ENCODE measurements at regions not wholly inside any gene's neighbourhood (a gene's known extent, or its start where the extent isn't known, plus 50 kb on each side); places are given as distances from the start of the nearest gene placed in this dataset.

- ChIA-PET POLR2A (no interaction called here), CTCF (interaction anchor here (2.1 kb wide), 1 partner anchor 16 kb away, joined by 8 read pairs; no protein-coding TSS in a partner anchor)
- H3K27me3 ChIP-seq (ENCODE audit: control insufficient read depth, insufficient read depth, low read length), result peaks cover 2% of the 10 kb centered on the region; the same call in 1 of the 2 replicates
- H3K4me3 ChIP-seq (ENCODE audit: low read depth, low read length), result no peak overlapping the region
- no peaks in the 10 kb centered on the region for H3K36me3 ChIP-seq (ENCODE audit: control insufficient read depth, insufficient read depth, low read length)
- no peak for TF ChIP-seq CTCF (IDR thresholded peaks at IDR 0.05; ENCODE audit: insufficient read depth, low read depth, low read length)
- DNase-seq (ENCODE audit: low read depth), result no peak
These were observed 110.5 kb upstream of the RFC3 start for GRCh38 chr13:33707449-33707848.

GRCh38 chr13:33710924-33711323 lies 107.0 kb upstream of the RFC3 start:
- no peaks in the 10 kb centered on the region for H3K36me3 ChIP-seq (ENCODE audit: control insufficient read depth, insufficient read depth, low read length)

GRCh38 chr13:33711436-33711835 lies 106.5 kb upstream of the RFC3 start:
- CTCF ChIA-PET, result interaction anchor here (1.6 kb wide), 1 partner anchor 12 kb away, joined by 3 read pairs; no protein-coding TSS in a partner anchor
- POLR2A ChIA-PET, result no interaction called here
- Histone ChIP-seq H3K36me3 (ENCODE audit: control insufficient read depth, insufficient read depth, low read length) (no peaks in the 10 kb centered on the region), H3K27me3 (ENCODE audit: control insufficient read depth, insufficient read depth, low read length) (peaks cover 2% of the 10 kb centered on the region; the same call in 1 of the 2 replicates), H3K4me3 (ENCODE audit: low read depth, low read length) (no peak overlapping the region)
- no peak for DNase-seq (ENCODE audit: low read depth)
- TF ChIP-seq CTCF (IDR thresholded peaks at IDR 0.05; ENCODE audit: insufficient read depth, low read depth, low read length), result no peak

More at GRCh38 chr13:33710924-33711323, 107.0 kb upstream of the RFC3 start:
- TF ChIP-seq CTCF (IDR thresholded peaks at IDR 0.05; ENCODE audit: insufficient read depth, low read depth, low read length), result no peak
- peaks cover 2% of the 10 kb centered on the region; the same call in 1 of the 2 replicates for H3K27me3 ChIP-seq (ENCODE audit: control insufficient read depth, insufficient read depth, low read length)
- ChIA-PET CTCF (interaction anchor here (1.6 kb wide), 1 partner anchor 13 kb away, joined by 3 read pairs; no protein-coding TSS in a partner anchor), POLR2A (no interaction called here)
- no peak for DNase-seq (ENCODE audit: low read depth)
- H3K4me3 ChIP-seq (ENCODE audit: low read depth, low read length), result no peak overlapping the region

- POLR2A ChIA-PET, result no interaction called here
- CTCF ChIA-PET, result interaction anchor here (0.6 kb wide), 1 partner anchor 175 kb away, joined by 3 read pairs; no protein-coding TSS in a partner anchor
- DNase-seq (ENCODE audit: low read depth), result no peak
- Histone ChIP-seq H3K36me3 (ENCODE audit: control insufficient read depth, insufficient read depth, low read length) (no peaks in the 10 kb centered on the region), H3K4me3 (ENCODE audit: low read depth, low read length) (no peak overlapping the region), H3K27me3 (ENCODE audit: control insufficient read depth, insufficient read depth, low read length) (no peaks in the 10 kb centered on the region)
- no peak for TF ChIP-seq CTCF (IDR thresholded peaks at IDR 0.05; ENCODE audit: insufficient read depth, low read depth, low read length)
These were observed 100.2 kb upstream of the RFC3 start for GRCh38 chr13:33717775-33718174.

GRCh38 chr13:33721724-33722123 lies 96.2 kb upstream of the RFC3 start:
- Histone ChIP-seq H3K4me3 (ENCODE audit: low read depth, low read length) (no peak overlapping the region), H3K36me3 (ENCODE audit: control insufficient read depth, insufficient read depth, low read length) (no peaks in the 10 kb centered on the region), H3K27me3 (ENCODE audit: control insufficient read depth, insufficient read depth, low read length) (no peaks in the 10 kb centered on the region)
- DNase-seq (ENCODE audit: low read depth), result peak; percentile 26
- CTCF ChIA-PET, result interaction anchor here (1.0 kb wide), 1 partner anchor 178 kb away, joined by 3 read pairs; no protein-coding TSS in a partner anchor
- POLR2A ChIA-PET, result interaction anchor here (0.9 kb wide), 1 partner anchor 179 kb away, joined by 4 read pairs; no protein-coding TSS in a partner anchor
- TF ChIP-seq CTCF (IDR thresholded peaks at IDR 0.05; ENCODE audit: insufficient read depth, low read depth, low read length), result no peak

All from BJ (cell line).